Spinal cord (tissue), 9 donors: ENCODE measurements at regions not wholly inside any gene's neighbourhood (a gene's known extent, or its start where the extent isn't known, plus 50 kb on each side); places are given as distances from the start of the nearest gene placed in this dataset.

Source experiments
- DNase-seq, 6 donors: peaks; one replicate each; pipeline versions ENCODE4 v3.0.0 to v3.0.0-alpha.2; 2013 to 2015; ENCODE audit warnings: low spot score in 6 of 6, low read depth in 4 of 6
- H3K27ac ChIP-seq: one replicate; pipeline ENCODE4 v1.5.1; 2013; ENCODE audit warnings: low read depth, low read length, control low read depth
- H3K27me3 ChIP-seq: one replicate; pipeline ENCODE4 v1.6.1; 2013; ENCODE audit warnings: low read length; ENCODE audit not compliant: control insufficient read depth, insufficient read depth
- H3K36me3 ChIP-seq: one replicate; pipeline ENCODE4 v1.6.1; 2013; ENCODE audit warnings: low read length; ENCODE audit not compliant: control insufficient read depth, insufficient read depth
- H3K4me1 ChIP-seq: one replicate; pipeline ENCODE4 v1.6.1; 2013; ENCODE audit warnings: low read length; ENCODE audit not compliant: control insufficient read depth, insufficient read depth
- H3K4me3 ChIP-seq: one replicate; pipeline ENCODE4 v1.5.1; 2013; ENCODE audit warnings: low read depth, low read length, control low read depth
- H3K9me3 ChIP-seq: one replicate; pipeline ENCODE4 v1.6.1; 2013; ENCODE audit warnings: low read length; ENCODE audit not compliant: control insufficient read depth, insufficient read depth
- WGBS: methylation state at CpG from one replicate; pipeline ENCODE4 v1.1.5; 2013; ENCODE audit warnings: missing lambda C conversion rate; ENCODE audit not compliant: insufficient coverage; 5-methylcytosine and 5-hydroxymethylcytosine counted together
- donor health status: healthy.

DNA sequence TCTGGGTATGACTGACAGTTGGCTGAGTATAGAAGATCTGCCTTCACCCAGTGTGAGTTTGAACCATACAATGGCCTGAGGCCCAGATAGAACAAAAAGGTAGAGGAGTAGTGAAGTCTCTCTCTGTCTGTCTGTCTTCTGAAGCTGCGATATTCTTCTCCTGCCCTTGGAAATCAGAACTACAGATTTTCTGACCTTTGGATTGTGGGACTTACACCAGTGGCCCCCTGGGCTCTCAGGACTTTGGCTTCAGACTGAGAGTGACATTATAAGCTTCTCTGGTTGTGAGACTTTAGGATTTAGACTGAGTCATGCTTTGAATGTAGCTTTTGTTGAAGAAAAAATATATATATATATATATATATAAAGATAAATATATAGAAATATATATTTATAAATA lies 1235.0 kb upstream of the ADGRL4 start:
- Histone ChIP-seq H3K9me3 (no peaks in the 10 kb centered on the region), H3K27ac (no peak overlapping the region), H3K36me3 (no peaks in the 10 kb centered on the region), H3K4me1 (no peaks in the 10 kb centered on the region), H3K4me3 (no peak overlapping the region), H3K27me3 (no peaks in the 10 kb centered on the region)
- no CpG with 5 or more reads among the region's 1 CpG for WGBS
- DNase-seq, result no peak

DNA sequence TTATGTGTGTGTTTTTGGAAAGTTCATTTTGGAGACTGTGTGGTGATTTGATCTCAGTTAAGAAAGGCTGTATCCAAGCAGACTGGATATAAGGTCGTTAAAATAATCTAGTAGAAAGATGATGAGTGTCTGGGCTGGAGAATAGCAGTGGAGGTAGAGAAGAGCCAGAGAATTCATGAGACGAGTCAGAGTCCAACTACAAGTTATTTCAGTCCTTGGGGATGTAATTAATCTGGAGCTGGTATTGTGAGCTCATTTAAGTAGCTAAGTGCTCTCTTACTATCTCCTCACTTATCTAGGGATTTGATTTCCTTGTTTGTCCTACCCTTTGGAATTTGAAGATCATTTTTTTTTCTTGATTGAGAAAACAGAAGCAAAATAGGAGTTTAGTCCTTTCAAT lies 1219.0 kb upstream of the ADGRL4 start:
- Histone ChIP-seq H3K36me3 (no peaks in the 10 kb centered on the region), H3K27me3 (no peaks in the 10 kb centered on the region), H3K27ac (no peak overlapping the region), H3K4me3 (no peak overlapping the region), H3K9me3 (no peaks in the 10 kb centered on the region), H3K4me1 (no peaks in the 10 kb centered on the region)
- DNase-seq, result no peak
- WGBS, result 93% methylated on average over 1 of the region's 2 CpGs

DNA sequence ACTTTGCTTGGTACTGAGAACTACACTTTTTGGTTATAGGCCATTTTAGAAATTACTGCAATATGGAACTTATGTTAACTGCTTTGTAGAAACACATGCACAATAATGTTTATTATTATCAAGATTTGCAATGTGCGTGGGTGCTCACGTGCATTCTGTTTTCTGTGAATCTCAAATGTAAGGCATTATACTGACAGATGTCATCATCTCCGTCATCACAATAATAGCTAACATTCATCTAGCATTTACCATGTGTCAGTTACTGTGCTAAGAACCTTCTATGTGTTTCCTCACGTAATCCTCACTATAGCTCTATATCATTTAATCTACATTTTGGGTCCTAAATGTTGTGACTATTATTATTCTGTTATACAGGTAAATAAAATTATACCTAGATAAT lies 1214.8 kb upstream of the ADGRL4 start:
- Histone ChIP-seq H3K36me3 (no peaks in the 10 kb centered on the region), H3K9me3 (no peaks in the 10 kb centered on the region), H3K27me3 (no peaks in the 10 kb centered on the region), H3K27ac (no peak overlapping the region), H3K4me3 (no peak overlapping the region), H3K4me1 (no peaks in the 10 kb centered on the region)
- WGBS, result no CpG with 5 or more reads among the region's 4 CpGs
- no peak for DNase-seq

DNA sequence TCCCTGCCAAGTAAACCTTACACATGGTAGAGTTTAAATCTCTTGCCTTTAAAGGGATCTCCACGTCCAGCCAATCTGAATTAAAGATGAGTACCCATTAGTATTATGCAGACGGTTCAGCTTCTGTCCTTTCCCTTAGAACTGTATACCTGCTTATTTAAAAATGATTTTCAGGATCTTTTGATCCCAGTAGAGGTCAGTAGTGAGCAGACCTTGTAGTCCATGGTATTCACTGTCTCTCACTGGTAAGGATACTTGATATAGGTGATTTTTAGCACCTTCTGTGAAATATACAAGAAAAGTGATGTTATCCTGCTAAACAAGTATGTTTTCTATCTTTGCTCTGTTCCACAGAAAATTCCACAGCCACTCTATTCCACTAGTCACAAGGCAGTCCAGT lies 1211.6 kb upstream of the ADGRL4 start:
- Histone ChIP-seq H3K36me3 (no peaks in the 10 kb centered on the region), H3K27me3 (no peaks in the 10 kb centered on the region), H3K9me3 (no peaks in the 10 kb centered on the region), H3K27ac (no peak overlapping the region), H3K4me1 (no peaks in the 10 kb centered on the region), H3K4me3 (no peak overlapping the region)
- no CpG with 5 or more reads among the region's 2 CpGs for WGBS
- peak in 4 of 6 donors; percentile 20 to 86 (median 40) for DNase-seq

DNA sequence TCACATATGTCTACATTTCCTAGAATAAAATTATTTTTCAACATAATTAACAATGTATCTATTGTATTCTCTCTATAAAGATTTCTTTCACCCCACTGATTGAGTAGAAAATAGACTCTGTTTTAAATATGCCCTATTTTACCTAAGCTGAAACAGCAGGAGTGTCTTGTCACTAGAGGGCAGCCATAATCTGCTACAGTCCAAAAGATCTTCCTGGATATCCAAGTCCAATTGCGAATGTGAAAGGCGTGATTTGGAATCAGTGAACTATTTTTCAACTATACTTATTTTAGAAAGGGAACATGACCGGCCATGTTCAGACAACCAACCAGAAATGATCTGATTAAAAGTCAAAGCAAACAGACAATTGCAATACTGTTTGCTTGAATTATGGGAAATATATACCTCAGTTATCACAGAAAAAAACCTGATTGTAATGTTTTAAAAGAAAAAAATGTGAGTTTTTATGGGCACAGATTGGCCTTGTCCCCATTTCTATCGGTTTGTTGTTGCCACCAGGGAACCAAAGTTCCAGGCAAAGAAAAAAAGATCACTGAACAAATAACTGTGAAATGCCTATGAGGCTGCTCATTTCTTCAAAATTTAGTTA lies 1211.0 kb upstream of the ADGRL4 start:
- DNase-seq, result peak in 5 of 6 donors; percentile 33 to 93 (median 51)
- WGBS, result 17% methylated on average over 1 of the region's 4 CpGs
- Histone ChIP-seq H3K27ac (no peak overlapping the region), H3K9me3 (no peaks in the 10 kb centered on the region), H3K27me3 (no peaks in the 10 kb centered on the region), H3K4me3 (no peak overlapping the region), H3K4me1 (no peaks in the 10 kb centered on the region), H3K36me3 (no peaks in the 10 kb centered on the region)

DNA sequence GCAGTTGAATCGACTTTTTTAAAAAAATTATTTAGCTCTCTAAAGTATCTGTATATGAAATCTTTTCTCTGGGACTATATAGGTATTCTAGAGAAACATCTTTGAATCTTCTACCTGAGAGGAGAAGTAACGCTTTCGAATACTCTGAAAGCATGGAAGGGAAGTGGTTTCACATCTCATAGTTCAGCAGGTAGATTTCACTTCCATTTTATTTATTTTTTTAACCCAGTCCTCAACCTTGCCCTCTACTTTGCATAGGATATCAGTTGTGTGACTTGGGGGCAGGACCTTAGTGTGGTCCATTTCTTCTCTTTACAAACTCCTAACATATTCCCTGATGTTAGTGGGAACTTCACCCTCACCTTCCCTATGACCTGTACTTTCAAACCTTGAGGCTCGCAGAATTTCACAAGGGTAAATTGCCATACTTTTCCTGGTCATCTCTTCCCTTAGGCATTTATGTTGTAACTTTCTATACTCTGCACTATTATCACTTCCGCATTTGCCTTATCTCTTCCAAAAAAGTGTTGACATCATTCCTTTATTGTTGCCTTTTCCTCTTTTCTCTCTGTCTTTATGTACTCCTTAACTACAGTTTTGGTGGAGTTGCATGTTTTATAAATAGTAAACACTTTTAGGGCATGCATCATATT lies 1208.5 kb upstream of the ADGRL4 start:
- Histone ChIP-seq H3K27me3 (no peaks in the 10 kb centered on the region), H3K4me3 (no peak overlapping the region), H3K27ac (no peak overlapping the region), H3K36me3 (no peaks in the 10 kb centered on the region), H3K9me3 (no peaks in the 10 kb centered on the region), H3K4me1 (no peaks in the 10 kb centered on the region)
- 78% methylated on average over 1 of the region's 5 CpGs for WGBS
- DNase-seq, result no peak

DNA sequence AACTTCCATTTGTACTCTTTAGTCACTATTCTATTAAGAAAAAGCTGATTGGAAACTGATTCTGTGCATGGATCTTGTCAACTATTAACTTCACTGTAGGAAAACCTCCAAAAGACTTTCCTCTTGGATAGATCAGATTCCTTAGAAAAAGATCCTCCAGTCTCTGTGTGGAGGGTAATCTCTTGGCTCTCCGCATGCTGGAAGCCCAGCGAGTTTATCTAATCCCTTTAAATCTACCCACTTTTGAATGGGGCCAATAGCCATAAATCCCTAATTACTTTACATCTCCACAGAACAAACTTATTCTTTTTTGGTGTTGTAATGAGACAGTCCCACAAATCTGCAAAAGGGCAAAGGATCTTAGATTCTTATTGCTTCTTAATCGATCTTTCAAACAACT lies 1206.4 kb upstream of the ADGRL4 start:
- no peak overlapping the region for H3K27ac ChIP-seq

DNA sequence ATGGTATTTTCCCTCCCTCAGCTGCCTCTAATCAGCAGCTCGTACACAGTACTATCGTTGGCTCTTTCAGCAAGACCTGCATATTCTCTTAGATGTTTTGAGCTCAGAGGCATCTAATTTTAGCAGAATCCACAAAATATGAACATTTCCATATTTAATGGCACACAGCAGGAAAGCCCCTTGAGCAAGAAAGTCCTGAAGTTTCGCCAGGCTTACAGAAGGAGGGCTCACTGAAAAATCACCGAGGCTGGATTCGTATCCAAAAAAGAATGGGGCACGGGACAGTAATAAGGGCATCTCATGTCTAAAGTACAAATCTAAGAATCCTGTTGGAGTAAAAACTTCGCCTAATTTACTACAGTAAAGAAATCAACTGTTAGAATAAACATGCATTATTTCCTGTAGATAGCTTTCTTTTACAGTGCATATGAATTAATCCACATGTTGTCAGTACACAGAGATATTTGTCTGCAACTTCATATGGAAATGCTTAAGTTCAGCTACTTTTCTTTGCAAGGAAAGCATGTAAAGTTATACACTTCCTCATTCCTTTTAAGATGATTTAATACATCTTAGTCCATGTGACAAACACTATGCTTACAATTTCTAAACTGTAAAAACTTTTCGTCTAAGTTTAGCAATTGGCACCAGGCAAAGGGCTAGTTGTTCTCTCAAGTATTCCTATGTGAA lies 1205.3 kb upstream of the ADGRL4 start:
- H3K4me1 ChIP-seq, result no peaks in the 10 kb centered on the region
- no peak overlapping the region for H3K4me3 ChIP-seq
- H3K36me3 ChIP-seq, result no peaks in the 10 kb centered on the region
- no peaks in the 10 kb centered on the region for H3K27me3 ChIP-seq
- WGBS, result 86% methylated on average over 5 of the region's 8 CpGs
- no peaks in the 10 kb centered on the region for H3K9me3 ChIP-seq
- no peak overlapping the region for H3K27ac ChIP-seq
- no peak for DNase-seq

More for the DNA sequence above, 1206.4 kb upstream of the ADGRL4 start:
- no CpG with 5 or more reads among the region's 3 CpGs for WGBS
- no peaks in the 10 kb centered on the region for H3K36me3 ChIP-seq
- no peaks in the 10 kb centered on the region for H3K4me1 ChIP-seq
- no peak for DNase-seq
- no peaks in the 10 kb centered on the region for H3K27me3 ChIP-seq
- H3K4me3 ChIP-seq, result no peak overlapping the region
- H3K9me3 ChIP-seq, result no peaks in the 10 kb centered on the region

DNA sequence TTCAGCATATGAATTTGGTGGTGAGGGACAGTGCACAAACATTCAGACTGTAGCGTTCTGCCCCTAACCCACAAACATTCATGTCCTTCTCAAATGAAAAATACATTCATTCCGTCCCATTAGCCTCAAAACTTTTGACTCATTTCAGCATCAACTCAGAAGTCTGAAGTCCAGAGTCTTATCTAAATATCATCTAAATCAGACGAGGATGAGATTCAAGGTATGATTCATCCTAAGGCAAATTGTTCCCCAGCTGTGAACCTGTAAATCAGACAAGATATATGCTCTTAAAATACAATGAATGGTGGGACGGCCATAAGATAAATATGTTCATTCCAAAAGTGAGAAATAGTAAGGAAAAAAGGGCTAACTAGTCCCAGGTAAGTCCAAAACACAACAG lies 1195.6 kb upstream of the ADGRL4 start:
- no peaks in the 10 kb centered on the region for H3K4me1 ChIP-seq
- H3K4me3 ChIP-seq, result no peak overlapping the region
- DNase-seq, result no peak
- no peaks in the 10 kb centered on the region for H3K27me3 ChIP-seq
- no peaks in the 10 kb centered on the region for H3K9me3 ChIP-seq
- no peak overlapping the region for H3K27ac ChIP-seq
- no peaks in the 10 kb centered on the region for H3K36me3 ChIP-seq
- WGBS, result 89% methylated on average over 2 of the region's 4 CpGs

DNA sequence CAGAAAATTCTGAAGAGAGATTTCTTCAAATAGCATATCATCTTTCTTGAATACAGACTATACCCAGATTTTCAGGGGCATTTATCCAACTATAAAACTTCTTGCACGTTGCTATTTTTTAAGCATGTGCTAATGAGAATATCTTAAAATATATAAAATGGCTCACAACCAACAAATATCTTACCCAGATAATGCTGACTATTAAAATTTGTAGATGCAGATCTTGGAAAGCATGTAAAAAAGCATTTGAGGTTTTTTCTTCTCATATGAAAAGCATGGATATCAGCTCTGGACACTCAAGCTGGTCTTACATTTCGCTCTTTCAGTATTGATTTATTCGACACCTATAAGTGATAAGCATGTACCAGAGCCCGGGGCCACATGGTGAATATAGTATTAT lies 1187.7 kb upstream of the ADGRL4 start:
- no peaks in the 10 kb centered on the region for H3K27me3 ChIP-seq
- no peak overlapping the region for H3K4me3 ChIP-seq
- no peaks in the 10 kb centered on the region for H3K4me1 ChIP-seq
- H3K9me3 ChIP-seq, result no peaks in the 10 kb centered on the region
- no peak overlapping the region for H3K27ac ChIP-seq
- no CpG with 5 or more reads among the region's 4 CpGs for WGBS
- DNase-seq, result no peak
- H3K36me3 ChIP-seq, result no peaks in the 10 kb centered on the region
